IMR-90 (cell line): ENCODE measurements at regions not wholly inside any gene's neighbourhood (a gene's known extent, or its start where the extent isn't known, plus 50 kb on each side); places are given as distances from the start of the nearest gene placed in this dataset.

ENCODE experiments used
- ATAC-seq: fragments of 200-7000 bp; cut with Tn5 transposase; 2 replicates; pipeline ENCODE4 v1.9.1; 2020; ENCODE audit warnings: low read depth, mild to moderate bottlenecking, moderate library complexity
- BruUV-seq: library from RNA; stranded (reverse); fragments of 400-500 nt; replicated peaks from 2 replicates; lab custom pipeline; 2021; lab: Mats Ljungman, UMichigan
- CTCF ChIA-PET: fragments of 300-600 bp; formaldehyde crosslinking; extraction: SDS; loops from one replicate; lab custom pipeline; 2021; ENCODE audit warnings: antibody characterized with exemption; lab: Yijun Ruan, JAX
- POLR2A ChIA-PET: fragments of 300-600 bp; sonication (Branson Sonifier 250); formaldehyde crosslinking; loops from one replicate; lab custom pipeline; 2022; ENCODE audit warnings: antibody characterized with exemption; ENCODE audit not compliant: unreplicated experiment; lab: Charles Lee
- DNase-seq: peaks from one replicate; pipeline ENCODE4 v3.0.0; 2013
- H2AFZ ChIP-seq: replicated peaks from 2 replicates; pipeline ENCODE3; 2013; ENCODE audit warnings: low read length, mild to moderate bottlenecking; ENCODE audit not compliant: poor library complexity
- H2AK5ac ChIP-seq: 2 replicates; pipeline ENCODE4 v1.6.1; 2013; ENCODE audit warnings: low read depth, low read length, inconsistent platforms
- H2AK9ac ChIP-seq: replicated peaks from 2 replicates; pipeline ENCODE3; 2013; ENCODE audit warnings: mild to moderate bottlenecking, low read depth, low read length, moderate library complexity; ENCODE audit not compliant: poor library complexity
- H2BK120ac ChIP-seq: 2 replicates; pipeline ENCODE4 v1.6.1; 2013; ENCODE audit warnings: low read depth, low read length, inconsistent platforms
- H2BK15ac ChIP-seq: 3 replicates; pipeline ENCODE4 v1.6.1; 2013; ENCODE audit warnings: low read depth, low read length, inconsistent platforms
- H2BK20ac ChIP-seq: 2 replicates; pipeline ENCODE4 v1.6.1; 2013; ENCODE audit warnings: low read depth, mild to moderate bottlenecking, inconsistent platforms, low read length, moderate library complexity
- H2BK5ac ChIP-seq: 2 replicates; pipeline ENCODE4 v1.6.1; 2013; ENCODE audit warnings: mild to moderate bottlenecking, low read depth, low read length, inconsistent platforms; ENCODE audit not compliant: poor library complexity, severe bottlenecking
- H3K14ac ChIP-seq: replicated peaks from 2 replicates; pipeline ENCODE4 v1.6.1; 2013; ENCODE audit warnings: low read depth, low read length, inconsistent platforms
- H3K18ac ChIP-seq: 2 replicates; pipeline ENCODE4 v1.6.1; 2013; ENCODE audit warnings: low read depth, low read length, control low read depth
- H3K23ac ChIP-seq: 2 replicates; pipeline ENCODE4 v1.6.1; 2013; ENCODE audit warnings: low read depth, low read length, inconsistent platforms
- H3K27ac ChIP-seq: 2 replicates; pipeline ENCODE4 v1.5.1; 2013; ENCODE audit warnings: mild to moderate bottlenecking, control low read depth, low read length; ENCODE audit not compliant: insufficient read depth
- H3K27me3 ChIP-seq: 2 replicates; pipeline ENCODE4 v1.6.1; 2013; ENCODE audit warnings: low read length; ENCODE audit not compliant: control insufficient read depth, insufficient read depth
- H3K36me3 ChIP-seq: 2 replicates; pipeline ENCODE4 v1.6.1; 2013; ENCODE audit warnings: low read length, mixed read lengths; ENCODE audit not compliant: control insufficient read depth, insufficient read depth
- H3K4ac ChIP-seq: 2 replicates; pipeline ENCODE4 v1.6.1; 2013; ENCODE audit warnings: low read depth, low read length, inconsistent platforms
- H3K4me1 ChIP-seq: 2 replicates; pipeline ENCODE4 v1.6.1; 2013; ENCODE audit warnings: low read length, mixed read lengths; ENCODE audit not compliant: control insufficient read depth, insufficient read depth
- H3K4me2 ChIP-seq: 2 replicates; pipeline ENCODE4 v1.6.1; 2013; ENCODE audit warnings: low read depth, mild to moderate bottlenecking, control low read depth, low read length, moderate library complexity
- H3K4me3 ChIP-seq: 2 replicates; pipeline ENCODE4 v1.5.1; 2013; ENCODE audit warnings: low read depth, mild to moderate bottlenecking, control low read depth, low read length, moderate library complexity; ENCODE audit not compliant: insufficient read depth
- H3K56ac ChIP-seq: 2 replicates; pipeline ENCODE4 v1.6.1; 2013; ENCODE audit warnings: low read length, inconsistent platforms; ENCODE audit not compliant: insufficient read depth; ENCODE audit errors: extremely low read depth
- H3K79me1 ChIP-seq, 2 experiments: 2 replicates each; pipeline ENCODE4 v1.6.1; 2013; ENCODE audit warnings: low read length in 2 of 2, inconsistent platforms in 1 of 2, low read depth in 1 of 2
- H3K9ac ChIP-seq: 2 replicates; pipeline ENCODE4 v1.6.1; 2013; ENCODE audit warnings: low read depth, low read length, control low read depth
- H3K9me1 ChIP-seq: 2 replicates; pipeline ENCODE4 v1.6.1; 2013; ENCODE audit warnings: low read length, inconsistent platforms; ENCODE audit not compliant: insufficient read depth
- H3K9me3 ChIP-seq: 2 replicates; pipeline ENCODE4 v1.6.1; 2013; ENCODE audit warnings: low read length; ENCODE audit not compliant: control insufficient read depth, insufficient read depth
- H4K20me1 ChIP-seq: 2 replicates; pipeline ENCODE4 v1.6.1; 2013; ENCODE audit warnings: low read length, inconsistent platforms; ENCODE audit not compliant: insufficient read depth
- H4K5ac ChIP-seq: 2 replicates; pipeline ENCODE4 v1.6.1; 2013; ENCODE audit warnings: mild to moderate bottlenecking, low read depth, low read length, control low read depth
- H4K8ac ChIP-seq, 2 experiments: 2 replicates each; pipeline ENCODE4 v1.6.1; 2013; ENCODE audit warnings: low read depth in 2 of 2, low read length in 2 of 2, control low read depth in 1 of 2, inconsistent platforms in 1 of 2
- H4K91ac ChIP-seq: 2 replicates; pipeline ENCODE4 v1.6.1; 2013; ENCODE audit warnings: low read depth, low read length, inconsistent platforms; ENCODE audit not compliant: insufficient read depth
- BHLHE40 ChIP-seq: fragments of 150-350 bp; IDR thresholded peaks from 2 replicates; pipeline ENCODE4 v1.6.1; 2016; ENCODE audit warnings: mild to moderate bottlenecking, low read depth, low read length
- CEBPB ChIP-seq: IDR thresholded peaks from 2 replicates; pipeline ENCODE4 v1.6.1; 2012; ENCODE audit warnings: low read depth, low read length, improper control_type of control experiment
- CHD1 ChIP-seq: IDR thresholded peaks from 2 replicates; pipeline ENCODE4 v1.6.1; 2012; ENCODE audit warnings: low read depth, low read length, improper control_type of control experiment
- FOS ChIP-seq: fragments of 150-350 bp; IDR thresholded peaks from 2 replicates; pipeline ENCODE4 v1.6.1; 2016; ENCODE audit warnings: low read depth, low read length
- MAFK ChIP-seq: IDR thresholded peaks from 2 replicates; pipeline ENCODE4 v1.6.1; 2012; ENCODE audit warnings: low read depth, low read length, improper control_type of control experiment
- MAZ ChIP-seq: IDR thresholded peaks from 2 replicates; pipeline ENCODE4 v1.6.1; 2012; ENCODE audit warnings: low read depth, mild to moderate bottlenecking, low read length, improper control_type of control experiment, moderate library complexity, borderline replicate concordance
- MXI1 ChIP-seq: IDR thresholded peaks from 2 replicates; pipeline ENCODE4 v1.6.1; 2012; ENCODE audit warnings: low read depth, mild to moderate bottlenecking, low read length, moderate library complexity, borderline replicate concordance
- NFE2L2 ChIP-seq: fragments of 150-350 bp; IDR thresholded peaks from 2 replicates; pipeline ENCODE4 v1.6.1; 2016; ENCODE audit warnings: low read depth, mild to moderate bottlenecking, low read length
- POLR2A ChIP-seq: IDR thresholded peaks from 2 replicates; pipeline ENCODE4 v1.6.1; 2012; ENCODE audit warnings: mild to moderate bottlenecking, low read depth, low read length
- RAD21 ChIP-seq: IDR thresholded peaks from 2 replicates; pipeline ENCODE4 v1.6.1; 2012; ENCODE audit warnings: low read length, improper control_type of control experiment
- RCOR1 ChIP-seq: IDR thresholded peaks from 2 replicates; pipeline ENCODE4 v1.6.1; 2012; ENCODE audit warnings: mild to moderate bottlenecking, low read length, improper control_type of control experiment; ENCODE audit not compliant: insufficient replicate concordance
- RFX5 ChIP-seq: IDR thresholded peaks from 2 replicates; pipeline ENCODE4 v1.8.0; 2012; ENCODE audit warnings: low read depth, mild to moderate bottlenecking, low read length, moderate library complexity
- SMC3 ChIP-seq: fragments of 150-350 bp; IDR thresholded peaks from 2 replicates; pipeline ENCODE4 v1.6.1; 2016; ENCODE audit warnings: low read depth, mild to moderate bottlenecking, antibody characterized with exemption, low read length, moderate library complexity
- WGBS, 2 experiments: methylation state at CpG; one replicate each; pipeline versions ENCODE4 v1.1.5 to v1.1.7; 2013; ENCODE audit warnings: missing lambda C conversion rate in 2 of 2; ENCODE audit not compliant: insufficient read length in 1 of 2; ENCODE audit errors: extremely low coverage in 2 of 2; 5-methylcytosine and 5-hydroxymethylcytosine counted together
- dilution Hi-C: fragments of 300-500 bp; cut with HindIII; formaldehyde crosslinking; loops from one replicate; pipeline ENCODE4 v1.14.3; 2018; ENCODE audit warnings: low sequenced_read_pairs; ENCODE audit not compliant: unreplicated experiment
- in situ Hi-C: fragments of 300-500 bp; cut with MboI; formaldehyde crosslinking; loops from 3 replicates; pipeline ENCODE4 v1.14.3; 2019; ENCODE audit warnings: low sequenced_read_pairs, inconsistent platforms, mixed read lengths
- intact Hi-C: fragments of 100-400 bp; cut with micrococcal nuclease; formaldehyde crosslinking; loops from 2 replicates; pipeline ENCODE4 v1.10.0; 2022
- TF ChIP-seq, protein P1 (sequence below): conservative IDR thresholded peaks from 2 replicates; pipeline ENCODE4 v1.5.1; 2012; ENCODE audit warnings: mild to moderate bottlenecking, low read depth, low read length, improper control_type of control experiment
- TF ChIP-seq, protein P2 (sequence below): fragments of 150-350 bp; IDR thresholded peaks from 2 replicates; pipeline ENCODE4 v1.6.1; 2016; ENCODE audit warnings: low read depth, mild to moderate bottlenecking, low read length, moderate library complexity, borderline replicate concordance
- TF ChIP-seq, protein P3 (sequence below): fragments of 150-350 bp; IDR thresholded peaks from 2 replicates; pipeline ENCODE4 v1.6.1; 2017; ENCODE audit warnings: mild to moderate bottlenecking, antibody characterized with exemption, low read length, low read depth

DNA sequence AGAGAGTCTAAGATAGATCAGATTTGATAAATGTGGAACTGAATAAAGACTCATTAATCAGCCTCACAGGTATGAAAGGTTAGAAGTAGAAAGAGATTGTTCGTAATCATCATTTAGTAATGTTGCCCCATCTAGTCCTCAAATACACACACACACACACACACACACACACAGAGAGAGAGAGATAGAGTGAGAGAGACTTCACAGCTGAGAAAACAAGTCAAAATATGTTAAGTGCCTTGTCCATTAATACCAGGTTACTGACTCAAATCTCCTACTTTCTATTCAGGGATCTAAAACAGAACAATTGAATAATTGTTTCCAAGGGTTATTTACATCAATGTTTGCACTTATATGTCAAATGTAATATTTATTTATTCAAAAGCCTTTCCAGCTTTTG lies 284.6 kb downstream of the MRPS30 start:
- ChIA-PET POLR2A (no interaction called here), CTCF (no interaction called here)
- Histone ChIP-seq H3K9ac (no peak overlapping the region), H3K23ac (no peak overlapping the region), H3K27me3 (no peaks in the 10 kb centered on the region), H2BK20ac (no peak overlapping the region), H2BK5ac (peak overlapping the region; percentile 45), H2AK5ac (no peak overlapping the region), H2BK120ac (no peak overlapping the region), H3K4me2 (no peak overlapping the region), H3K9me1 (no peaks in the 10 kb centered on the region), H2BK15ac (no peak overlapping the region), H3K56ac (no peak overlapping the region), H3K36me3 (no peaks in the 10 kb centered on the region), H2AFZ (no peak overlapping the region), H3K18ac (no peak overlapping the region), H2AK9ac (no peak overlapping the region), H3K9me3 (peaks cover 4% of the 10 kb centered on the region; the same call in 1 of the 2 replicates), H3K14ac (no peak overlapping the region), H3K27ac (no peak overlapping the region), H3K4me3 (no peak overlapping the region), H3K4me1 (no peaks in the 10 kb centered on the region), H3K4ac (no peak overlapping the region), H4K91ac (no peak overlapping the region), H3K79me1 (no peaks in the 10 kb centered on the region), H4K20me1 (no peaks in the 10 kb centered on the region), H4K5ac (no peak overlapping the region), H4K8ac (no peak overlapping the region)
- DNase-seq (no peak), ATAC-seq (no peak)
- in situ Hi-C loops (no loop called here), intact Hi-C loops (no loop called here), dilution Hi-C loops (no loop called here)
- TF ChIP-seq MXI1 = no peak
- TF ChIP-seq, protein P1, sequence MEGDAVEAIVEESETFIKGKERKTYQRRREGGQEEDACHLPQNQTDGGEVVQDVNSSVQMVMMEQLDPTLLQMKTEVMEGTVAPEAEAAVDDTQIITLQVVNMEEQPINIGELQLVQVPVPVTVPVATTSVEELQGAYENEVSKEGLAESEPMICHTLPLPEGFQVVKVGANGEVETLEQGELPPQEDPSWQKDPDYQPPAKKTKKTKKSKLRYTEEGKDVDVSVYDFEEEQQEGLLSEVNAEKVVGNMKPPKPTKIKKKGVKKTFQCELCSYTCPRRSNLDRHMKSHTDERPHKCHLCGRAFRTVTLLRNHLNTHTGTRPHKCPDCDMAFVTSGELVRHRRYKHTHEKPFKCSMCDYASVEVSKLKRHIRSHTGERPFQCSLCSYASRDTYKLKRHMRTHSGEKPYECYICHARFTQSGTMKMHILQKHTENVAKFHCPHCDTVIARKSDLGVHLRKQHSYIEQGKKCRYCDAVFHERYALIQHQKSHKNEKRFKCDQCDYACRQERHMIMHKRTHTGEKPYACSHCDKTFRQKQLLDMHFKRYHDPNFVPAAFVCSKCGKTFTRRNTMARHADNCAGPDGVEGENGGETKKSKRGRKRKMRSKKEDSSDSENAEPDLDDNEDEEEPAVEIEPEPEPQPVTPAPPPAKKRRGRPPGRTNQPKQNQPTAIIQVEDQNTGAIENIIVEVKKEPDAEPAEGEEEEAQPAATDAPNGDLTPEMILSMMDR = no peak
- TF ChIP-seq RAD21 = no peak
- no peak for TF ChIP-seq MAFK
- TF ChIP-seq CHD1 = no peak
- TF ChIP-seq POLR2A = no peak
- TF ChIP-seq NFE2L2 = no peak
- TF ChIP-seq BHLHE40 = no peak
- no peak for TF ChIP-seq RFX5
- TF ChIP-seq SMC3 = no peak
- no peak for TF ChIP-seq FOS
- TF ChIP-seq CEBPB = no peak
- TF ChIP-seq RCOR1 = no peak
- TF ChIP-seq MAZ = no peak
- TF ChIP-seq, protein P2, sequence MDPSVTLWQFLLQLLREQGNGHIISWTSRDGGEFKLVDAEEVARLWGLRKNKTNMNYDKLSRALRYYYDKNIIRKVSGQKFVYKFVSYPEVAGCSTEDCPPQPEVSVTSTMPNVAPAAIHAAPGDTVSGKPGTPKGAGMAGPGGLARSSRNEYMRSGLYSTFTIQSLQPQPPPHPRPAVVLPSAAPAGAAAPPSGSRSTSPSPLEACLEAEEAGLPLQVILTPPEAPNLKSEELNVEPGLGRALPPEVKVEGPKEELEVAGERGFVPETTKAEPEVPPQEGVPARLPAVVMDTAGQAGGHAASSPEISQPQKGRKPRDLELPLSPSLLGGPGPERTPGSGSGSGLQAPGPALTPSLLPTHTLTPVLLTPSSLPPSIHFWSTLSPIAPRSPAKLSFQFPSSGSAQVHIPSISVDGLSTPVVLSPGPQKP = no peak
- TF ChIP-seq, protein P3, sequence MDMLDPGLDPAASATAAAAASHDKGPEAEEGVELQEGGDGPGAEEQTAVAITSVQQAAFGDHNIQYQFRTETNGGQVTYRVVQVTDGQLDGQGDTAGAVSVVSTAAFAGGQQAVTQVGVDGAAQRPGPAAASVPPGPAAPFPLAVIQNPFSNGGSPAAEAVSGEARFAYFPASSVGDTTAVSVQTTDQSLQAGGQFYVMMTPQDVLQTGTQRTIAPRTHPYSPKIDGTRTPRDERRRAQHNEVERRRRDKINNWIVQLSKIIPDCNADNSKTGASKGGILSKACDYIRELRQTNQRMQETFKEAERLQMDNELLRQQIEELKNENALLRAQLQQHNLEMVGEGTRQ = no peak
- WGBS, 2 experiments = no CpG with 5 or more reads among the region's 1 CpG
- BruUV-seq = no TSS peak
